H1 (cell line): ENCODE measurements at regions not wholly inside any gene's neighbourhood (a gene's known extent, or its start where the extent isn't known, plus 50 kb on each side); places are given as distances from the start of the nearest gene placed in this dataset.
A peak's percentile ranks its signal among the peaks of the same experiment; 100 is the strongest.

Experiments
- CTCF ChIA-PET: fragments of 300-600 bp; sonication (Branson Sonifier 250); formaldehyde crosslinking; loops from one replicate; lab custom pipeline; 2021; ENCODE audit not compliant: partially characterized antibody; lab: Charles Lee
- POLR2A ChIA-PET: fragments of 300-600 bp; sonication (Branson Sonifier 250); formaldehyde crosslinking; loops from one replicate; lab custom pipeline; 2021; ENCODE audit warnings: inconsistent platforms; ENCODE audit not compliant: partially characterized antibody; lab: Charles Lee
- DNase-seq, 2 experiments: peaks; one replicate each; pipeline versions ENCODE4 v3.0.0 to v3.0.0-alpha.2; 2010 to 2022; ENCODE audit warnings: low spot score in 2 of 2, low read depth in 1 of 2, mixed read lengths in 1 of 2
- FAIRE-seq: peaks from 2 replicates; lab custom pipeline; 2011; peaks lifted over from hg19 to GRCh38; lab: Jason Lieb, UNC
- H2AFZ ChIP-seq: 2 replicates; pipeline ENCODE4 v1.8.1; 2012; ENCODE audit warnings: low read length, inconsistent platforms
- H2AK5ac ChIP-seq: 2 replicates; pipeline ENCODE4 v1.6.1; 2013; ENCODE audit warnings: low read depth, low read length
- H2BK120ac ChIP-seq: replicated peaks from 2 replicates; pipeline ENCODE3; 2013; ENCODE audit warnings: low read depth, low read length, inconsistent platforms
- H2BK12ac ChIP-seq: 2 replicates; pipeline ENCODE4 v1.6.1; 2013; ENCODE audit warnings: low read depth, low read length
- H2BK15ac ChIP-seq: 2 replicates; pipeline ENCODE4 v1.6.1; 2013; ENCODE audit warnings: low read length
- H2BK20ac ChIP-seq: 2 replicates; pipeline ENCODE4 v1.6.1; 2013; ENCODE audit warnings: low read length
- H2BK5ac ChIP-seq: 2 replicates; pipeline ENCODE4 v1.6.1; 2013; ENCODE audit warnings: low read depth, low read length
- H3K14ac ChIP-seq: 2 replicates; pipeline ENCODE4 v1.6.1; 2013; ENCODE audit warnings: inconsistent platforms; ENCODE audit not compliant: insufficient read length
- H3K18ac ChIP-seq: 2 replicates; pipeline ENCODE4 v1.6.1; 2013; ENCODE audit warnings: low read length; ENCODE audit errors: extremely low read depth
- H3K23ac ChIP-seq: 2 replicates; pipeline ENCODE4 v1.6.1; 2013; ENCODE audit warnings: inconsistent platforms; ENCODE audit not compliant: insufficient read length
- H3K23me2 ChIP-seq: 2 replicates; pipeline ENCODE4 v1.6.1; 2013; ENCODE audit warnings: low read depth, low read length
- H3K27ac ChIP-seq: 2 replicates; pipeline ENCODE4 v1.6.1; 2011; ENCODE audit warnings: low read depth, low read length, inconsistent platforms
- H3K27me3 ChIP-seq, 4 experiments: replicated peaks in 1 of 4; 1 replicate in 1 of 4; 2 replicates in 3 of 4; pipeline versions ENCODE4 v1.6.1 to v1.8.1; 2011 to 2013; ENCODE audit warnings: low read length in 3 of 4, mild to moderate bottlenecking in 3 of 4, inconsistent platforms in 2 of 4, mixed read lengths in 2 of 4, moderate library complexity in 1 of 4; ENCODE audit not compliant: control insufficient read depth in 3 of 4, insufficient read depth in 3 of 4; ENCODE audit errors: extremely low read depth in 1 of 4
- H3K36me3 ChIP-seq, 4 experiments: 2 replicates each; pipeline versions ENCODE4 v1.6.1 to v1.8.1; 2011 to 2013; ENCODE audit warnings: mild to moderate bottlenecking in 4 of 4, low read length in 3 of 4, moderate library complexity in 2 of 4, control low read depth in 1 of 4, inconsistent platforms in 1 of 4; ENCODE audit not compliant: insufficient read depth in 4 of 4, control insufficient read depth in 2 of 4
- H3K4ac ChIP-seq: replicated peaks from 2 replicates; pipeline ENCODE3; 2013; ENCODE audit warnings: low read length, low read depth, mixed read lengths, inconsistent platforms; ENCODE audit not compliant: insufficient read length
- H3K4me1 ChIP-seq, 4 experiments: replicated peaks in 1 of 4; 1 replicate in 1 of 4; 2 replicates in 3 of 4; pipeline versions ENCODE4 v1.6.1 to v1.8.1; 2011 to 2013; ENCODE audit warnings: low read length in 3 of 4, inconsistent platforms in 2 of 4, mixed read lengths in 1 of 4; ENCODE audit not compliant: insufficient read depth in 4 of 4, control insufficient read depth in 3 of 4
- H3K4me2 ChIP-seq, 2 experiments: 2 replicates each; pipeline versions ENCODE4 v1.6.1 to v1.8.1; 2011 to 2013; ENCODE audit warnings: low read depth in 2 of 2, low read length in 2 of 2, control low read depth in 1 of 2, inconsistent platforms in 1 of 2, mild to moderate bottlenecking in 1 of 2; ENCODE audit not compliant: insufficient read depth in 1 of 2
- H3K4me3 ChIP-seq, 4 experiments: fragments of 200-600, 300-600 bp in 1 of 4; sonication (generic), shearing (Covaris generic), sonication (Bioruptor Twin) in 1 of 4; 2 replicates each; pipeline versions ENCODE4 v1.5.1 to v1.8.1; 2011 to 2016; ENCODE audit warnings: low read length in 4 of 4, low read depth in 3 of 4, control low read depth in 2 of 4, inconsistent platforms in 2 of 4, mild to moderate bottlenecking in 2 of 4, mixed read lengths in 1 of 4, moderate library complexity in 1 of 4; ENCODE audit not compliant: insufficient read depth in 2 of 4; ENCODE audit errors: extremely low read depth in 1 of 4
- H3K56ac ChIP-seq: replicated peaks from 2 replicates; pipeline ENCODE3; 2013; ENCODE audit warnings: low read depth, mild to moderate bottlenecking, mixed read lengths, low read length, inconsistent platforms; ENCODE audit not compliant: insufficient read length
- H3K79me1 ChIP-seq: 2 replicates; pipeline ENCODE4 v1.6.1; 2013; ENCODE audit warnings: low read depth, low read length, control low read depth
- H3K79me2 ChIP-seq, 2 experiments: 2 replicates each; pipeline versions ENCODE4 v1.6.1 to v1.8.1; 2012 to 2013; ENCODE audit warnings: low read length in 2 of 2, mild to moderate bottlenecking in 2 of 2, inconsistent platforms in 1 of 2; ENCODE audit not compliant: insufficient read depth in 2 of 2, control insufficient read depth in 1 of 2
- H3K9ac ChIP-seq, 4 experiments: replicated peaks in 1 of 4; 1 replicate in 1 of 4; 2 replicates in 3 of 4; pipeline versions ENCODE4 v1.6.1 to v1.8.1; 2011 to 2013; ENCODE audit warnings: low read depth in 3 of 4, low read length in 3 of 4, control low read depth in 2 of 4, mild to moderate bottlenecking in 2 of 4, moderate library complexity in 2 of 4, inconsistent platforms in 1 of 4; ENCODE audit errors: extremely low read depth in 1 of 4
- H3K9me3 ChIP-seq, 2 experiments: 2 replicates each; pipeline versions ENCODE4 v1.6.1 to v1.8.1; 2012 to 2013; ENCODE audit warnings: mild to moderate bottlenecking in 2 of 2, moderate library complexity in 2 of 2, control low read depth in 1 of 2, inconsistent platforms in 1 of 2, low read depth in 1 of 2, low read length in 1 of 2, mixed read lengths in 1 of 2; ENCODE audit not compliant: insufficient read depth in 2 of 2
- H4K20me1 ChIP-seq, 2 experiments: replicated peaks in 1 of 2; 2 replicates each; pipeline versions ENCODE3 to v1.8.1; 2011 to 2013; ENCODE audit warnings: inconsistent platforms in 2 of 2, low read length in 2 of 2, mild to moderate bottlenecking in 1 of 2; ENCODE audit not compliant: insufficient read depth in 2 of 2, control insufficient read depth in 1 of 2
- H4K5ac ChIP-seq: 2 replicates; pipeline ENCODE4 v1.6.1; 2013; ENCODE audit warnings: low read length, low read depth, mixed read lengths, inconsistent platforms; ENCODE audit not compliant: insufficient read length
- H4K8ac ChIP-seq: 2 replicates; pipeline ENCODE4 v1.8.0; 2013; ENCODE audit warnings: mild to moderate bottlenecking, moderate library complexity, low read length, inconsistent platforms; ENCODE audit not compliant: insufficient read depth; ENCODE audit errors: extremely low read depth
- H4K91ac ChIP-seq: replicated peaks from 2 replicates; pipeline ENCODE3; 2013; ENCODE audit warnings: low read length, mixed read lengths, inconsistent platforms; ENCODE audit not compliant: insufficient read length
- PHF8 ChIP-seq: fragments of 200-600 bp; sonication (generic); conservative IDR thresholded peaks from 2 replicates; pipeline ENCODE4 v1.7.1; 2012; ENCODE audit warnings: low read depth, mild to moderate bottlenecking, inconsistent platforms, low read length, moderate library complexity
- WGBS, 2 experiments: shearing (Covaris generic) in 1 of 2; methylation state at CpG; one replicate each; pipeline versions ENCODE4 v1.1.6 to v1.1.7; 2013 to 2015; ENCODE audit warnings: low lambda C conversion rate in 2 of 2, mixed read lengths in 2 of 2, inconsistent platforms in 1 of 2, low coverage in 1 of 2, missing lambda C conversion rate in 1 of 2; ENCODE audit not compliant: insufficient replicate concordance in 2 of 2, insufficient coverage in 1 of 2, insufficient read length in 1 of 2; ENCODE audit errors: extremely low coverage in 1 of 2, missing lambda C conversion rate in 1 of 2; 5-methylcytosine and 5-hydroxymethylcytosine counted together
- TF ChIP-seq, protein P1 (sequence below): IDR thresholded peaks from 2 replicates; pipeline ENCODE4 v1.6.1; 2012; ENCODE audit warnings: inconsistent platforms

DNA sequence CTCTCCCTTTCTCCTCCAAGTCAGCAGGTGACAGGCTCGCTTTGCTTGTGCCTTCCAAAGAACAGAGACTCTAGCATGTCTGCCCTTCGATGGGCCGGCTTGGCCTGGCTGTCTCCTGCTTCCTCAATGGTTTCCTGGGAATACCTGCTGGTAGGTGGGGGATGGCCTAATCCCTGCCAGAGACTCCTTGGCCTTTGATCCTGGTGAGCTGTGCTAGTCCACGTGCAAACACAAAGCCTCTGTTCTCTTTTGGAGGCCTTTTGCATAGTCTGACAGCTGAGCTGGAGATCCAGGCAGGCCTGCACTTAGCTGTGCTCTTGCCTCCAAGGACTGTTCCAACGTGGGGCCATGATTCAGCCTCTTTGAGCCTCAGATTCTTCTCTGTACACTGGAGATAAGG lies 67.6 kb downstream of the ARL4C start:
- no peak overlapping the region for H2BK15ac ChIP-seq
- ChIA-PET CTCF (no interaction called here), POLR2A (no interaction called here)
- no peaks in the 10 kb centered on the region for H3K79me2 ChIP-seq
- H2BK20ac ChIP-seq = no peak overlapping the region
- TF ChIP-seq, protein P1, sequence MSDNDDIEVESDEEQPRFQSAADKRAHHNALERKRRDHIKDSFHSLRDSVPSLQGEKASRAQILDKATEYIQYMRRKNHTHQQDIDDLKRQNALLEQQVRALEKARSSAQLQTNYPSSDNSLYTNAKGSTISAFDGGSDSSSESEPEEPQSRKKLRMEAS = peak; percentile 35; the same call in 1 of the 2 replicates
- TF ChIP-seq PHF8 = no peak
- no peak overlapping the region for H3K4ac ChIP-seq
- H3K18ac ChIP-seq = no peak overlapping the region
- 86% methylated on average over 5 of the region's 5 CpGs; no CpG with 5 or more reads in 1 of the 2 experiments for WGBS, 2 experiments
- H3K9ac ChIP-seq = no peak overlapping the region
- H3K36me3 ChIP-seq = no peaks in the 10 kb centered on the region
- H4K20me1 ChIP-seq = no peaks in the 10 kb centered on the region
- no peak overlapping the region for H3K4me2 ChIP-seq
- no peak overlapping the region for H3K14ac ChIP-seq
- no peak overlapping the region for H2AFZ ChIP-seq
- H3K23ac ChIP-seq = no peak overlapping the region
- H3K27ac ChIP-seq = no peak overlapping the region
- H3K4me1 ChIP-seq = peaks cover 0 to 18% (median 9%) of the 10 kb centered on the region in 4 experiments; a peak in 5 of 7 replicates
- no peaks in the 10 kb centered on the region for H3K9me3 ChIP-seq
- FAIRE-seq (no peak), DNase-seq (no peak)
- H2AK5ac ChIP-seq = peak overlapping the region; percentile 98; the same call in 1 of the 2 replicates
- no peak overlapping the region for H2BK120ac ChIP-seq
- H4K5ac ChIP-seq = no peak overlapping the region
- H4K91ac ChIP-seq = peak overlapping the region; percentile 15
- no peak overlapping the region for H3K4me3 ChIP-seq
- no peak overlapping the region for H3K56ac ChIP-seq
- no peaks in the 10 kb centered on the region for H3K79me1 ChIP-seq
- H2BK12ac ChIP-seq = peak overlapping the region; percentile 92; the same call in 1 of the 2 replicates
- peaks cover 0 to 26% (median 22%) of the 10 kb centered on the region in 4 experiments; a peak in 6 of 7 replicates for H3K27me3 ChIP-seq
- H2BK5ac ChIP-seq = no peak overlapping the region
- H4K8ac ChIP-seq = no peak overlapping the region
- no peaks in the 10 kb centered on the region for H3K23me2 ChIP-seq
